HG03354 (cell line): ENCODE measurements at regions not wholly inside any gene's neighbourhood (a gene's known extent, or its start where the extent isn't known, plus 50 kb on each side); places are given as distances from the start of the nearest gene placed in this dataset.
"Not testable (repeated sequence)": the region's sequence is repeated elsewhere in the genome, so short reads cannot be mapped to it uniquely, and the experiment has no call there.

Source experiments
- ATAC-seq: cut with Tn5 transposase; IDR thresholded peaks from one replicate; pipeline ENCODE4 v1.9.1; 2021; ENCODE audit warnings: mild to moderate bottlenecking; ENCODE audit not compliant: unreplicated experiment, poor library complexity, severe bottlenecking

DNA sequence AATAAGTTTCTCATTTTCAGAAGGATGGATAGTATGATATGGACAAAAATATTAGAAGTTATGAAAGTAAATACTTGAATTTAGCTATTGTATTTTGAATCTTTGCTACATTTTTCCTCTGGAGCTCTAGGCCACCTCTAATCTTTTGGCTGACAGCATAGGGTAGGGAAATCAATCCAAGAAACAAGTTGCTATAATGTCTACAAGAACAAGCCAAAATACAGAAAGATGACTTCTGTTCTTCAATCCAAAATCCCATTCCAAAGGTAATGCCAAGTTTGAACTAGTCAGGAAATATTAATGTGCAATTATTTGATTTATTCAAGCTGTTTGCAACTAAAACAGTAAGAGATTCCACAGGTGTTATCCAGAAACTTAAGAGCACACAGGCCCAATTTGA, 1323.1 kb downstream of the ADGRL3 start:
- no peak for ATAC-seq

DNA sequence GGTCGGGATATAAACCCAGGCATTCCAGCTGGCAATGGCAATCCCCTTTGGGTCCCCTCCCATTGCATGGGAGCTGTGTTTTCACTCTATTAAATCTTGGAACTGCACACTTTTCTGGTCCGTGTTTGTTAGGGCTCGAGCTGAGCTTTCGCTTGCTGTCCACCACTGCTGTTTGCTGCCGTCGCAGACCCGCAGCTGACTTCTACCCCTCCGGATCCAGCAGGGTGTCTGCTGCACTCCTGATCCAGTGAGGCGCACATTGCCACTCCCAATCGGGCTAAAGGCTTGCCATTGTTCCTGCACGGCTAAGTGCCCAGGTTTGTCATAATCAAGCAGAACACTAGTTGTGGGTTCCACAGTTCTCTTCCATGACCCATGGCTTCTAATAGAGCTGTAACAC, 1322.1 kb downstream of the ADGRL3 start:
- ATAC-seq = no peak

DNA sequence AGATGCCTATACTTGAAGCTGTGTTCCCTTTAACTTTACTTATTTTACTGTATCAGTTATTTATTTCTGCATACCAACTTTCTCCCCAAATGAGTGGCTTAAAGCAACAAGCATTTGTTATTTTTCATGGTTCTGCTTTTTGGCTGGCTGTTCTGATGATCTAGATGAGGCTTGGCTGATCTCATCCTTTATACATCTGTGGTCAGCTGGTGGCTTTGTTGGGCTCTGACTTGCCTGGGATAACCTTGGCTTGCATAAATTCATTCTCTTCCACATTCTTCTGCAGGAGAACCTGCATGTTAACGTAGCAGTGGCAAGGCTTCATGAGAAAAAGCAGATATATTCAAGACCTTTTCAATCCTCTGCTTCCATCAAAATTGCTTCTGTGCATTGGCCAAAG, 1317.6 kb downstream of the ADGRL3 start:
- no peak for ATAC-seq

DNA sequence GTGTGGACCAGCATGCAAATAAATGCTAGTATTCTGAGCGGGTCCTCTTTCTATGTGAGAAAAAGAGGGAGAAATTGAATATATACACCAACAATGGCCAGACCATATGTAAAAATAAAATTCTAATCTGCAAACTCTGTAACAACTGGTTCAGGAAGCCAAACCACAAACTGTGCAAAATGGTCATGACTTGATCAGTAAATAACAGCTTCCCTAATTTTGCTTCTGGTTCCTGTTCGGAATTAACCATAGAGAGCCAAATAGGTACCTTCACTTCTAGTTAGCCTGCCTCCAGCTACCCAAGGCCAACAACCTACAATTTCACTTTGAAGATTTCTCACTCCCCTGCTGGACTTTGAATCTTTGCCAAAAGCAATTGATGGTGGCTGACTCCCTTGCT, 1313.2 kb downstream of the ADGRL3 start:
- no peak for ATAC-seq

DNA sequence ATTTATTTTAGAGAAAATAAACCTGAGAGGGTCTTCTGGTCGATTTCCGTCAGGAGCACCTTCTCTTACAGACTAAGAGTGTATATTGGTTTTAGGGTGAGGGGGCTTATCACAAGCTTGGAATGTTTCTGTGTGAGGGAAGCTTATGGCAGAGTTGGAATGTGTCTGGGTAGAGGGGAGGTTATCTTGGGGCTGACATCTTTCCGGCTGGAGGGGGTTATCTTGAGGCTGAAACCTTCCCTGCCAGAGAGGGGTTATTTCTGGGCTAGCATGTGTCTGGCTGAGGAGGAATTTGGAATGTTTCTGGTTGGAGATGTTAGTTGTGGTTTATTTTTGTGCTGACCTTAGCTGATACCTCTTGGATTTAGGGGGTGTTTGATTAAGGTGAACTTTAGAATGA, 1312.1 kb downstream of the ADGRL3 start:
- no peak for ATAC-seq

DNA sequence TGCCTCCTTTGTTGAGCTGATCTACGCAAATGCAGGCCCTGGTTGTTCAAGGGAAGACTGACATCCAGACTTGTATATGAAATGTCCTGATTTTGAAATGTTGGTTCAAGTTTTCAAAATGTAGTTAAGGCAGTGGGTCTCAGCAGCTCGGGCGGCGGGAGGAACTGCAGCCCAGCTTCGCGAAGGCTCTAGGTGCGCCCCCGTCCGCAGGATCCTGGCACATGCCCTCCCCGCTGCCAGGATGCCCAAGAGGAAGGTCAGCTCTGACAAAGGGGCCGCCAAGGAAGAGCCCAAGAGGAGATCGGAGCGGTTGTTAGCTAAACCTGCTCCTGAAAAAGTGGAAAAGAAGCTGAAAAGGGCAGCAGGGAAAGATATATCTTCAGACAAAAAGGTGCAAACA, 1310.1 kb downstream of the ADGRL3 start:
- no peak for ATAC-seq

DNA sequence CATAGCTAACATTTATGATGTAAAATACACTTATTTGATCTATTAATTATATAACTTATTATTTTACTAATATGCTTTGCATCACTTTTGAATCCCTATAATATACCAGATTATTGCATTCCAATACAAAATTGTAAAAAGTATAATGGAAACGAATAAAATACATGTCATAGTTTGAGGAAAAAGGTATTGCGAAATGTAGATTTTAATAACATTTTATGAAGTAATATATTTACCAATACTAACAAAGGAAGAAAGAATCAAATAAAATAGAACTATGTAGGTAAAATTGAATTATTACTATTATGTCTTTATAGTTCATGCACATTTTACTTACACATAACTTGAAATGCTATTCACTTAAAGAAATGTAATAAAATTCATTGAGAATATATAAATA, 1300.2 kb downstream of the ADGRL3 start:
- ATAC-seq = no peak

DNA sequence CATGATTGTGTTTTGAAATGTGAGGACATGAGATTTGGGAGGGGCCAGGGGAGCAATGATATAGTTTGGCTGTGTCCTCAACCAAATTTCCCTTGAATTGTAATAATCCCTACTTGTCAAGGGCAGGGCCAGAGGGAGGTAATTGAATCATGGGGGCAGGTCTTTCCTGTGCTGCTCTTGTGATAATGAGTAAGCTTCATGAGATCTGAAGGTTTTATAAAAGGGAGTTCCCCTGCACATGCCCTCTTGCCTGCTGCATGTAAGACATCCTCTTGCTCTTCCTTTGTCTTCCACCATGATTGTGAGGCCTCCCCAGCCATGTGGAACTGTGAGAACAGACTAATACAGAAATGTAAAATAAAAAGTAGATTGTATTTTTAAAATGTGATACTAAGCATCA, 1294.9 kb downstream of the ADGRL3 start:
- no peak for ATAC-seq

DNA sequence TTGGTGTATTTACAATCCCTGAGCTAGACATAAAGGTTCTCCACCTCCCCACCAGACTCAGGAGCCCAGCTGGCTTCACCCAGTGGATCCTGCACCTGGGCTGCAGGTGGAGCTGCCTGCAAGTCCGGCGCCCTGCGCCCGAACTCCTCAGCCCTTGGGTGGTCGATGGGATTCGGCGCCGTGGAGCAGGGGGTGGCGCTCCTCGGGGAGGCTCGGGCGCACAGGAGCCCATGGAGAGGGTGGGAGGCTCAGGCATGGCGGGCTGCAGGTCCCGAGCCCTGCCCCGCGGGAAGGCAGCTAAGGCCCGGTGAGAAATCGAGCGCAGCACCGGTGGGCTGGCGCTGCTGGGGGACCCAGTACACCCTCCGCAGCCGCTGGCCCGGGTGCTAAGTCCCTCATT, 1291.6 kb downstream of the ADGRL3 start:
- not testable (repeated sequence) for ATAC-seq

DNA sequence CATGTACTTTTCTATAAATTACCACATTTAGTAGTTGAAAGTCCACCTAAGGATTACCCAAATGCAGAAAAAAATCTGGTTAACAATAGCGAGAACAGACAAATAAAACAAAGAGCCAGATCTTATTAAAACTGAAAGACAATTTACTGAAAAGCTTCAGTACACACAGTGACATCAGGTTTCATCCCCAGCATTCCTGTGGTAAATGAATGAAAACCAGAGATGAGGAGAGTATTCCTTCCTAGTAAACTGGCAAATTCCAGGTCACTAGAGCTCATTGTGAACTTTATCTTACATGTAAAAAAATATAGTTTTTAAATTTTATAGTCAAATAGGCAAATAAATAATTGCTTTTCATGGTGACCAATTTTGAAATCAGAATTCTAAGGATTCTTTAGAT, 1290.5 kb downstream of the ADGRL3 start:
- ATAC-seq = no peak

DNA sequence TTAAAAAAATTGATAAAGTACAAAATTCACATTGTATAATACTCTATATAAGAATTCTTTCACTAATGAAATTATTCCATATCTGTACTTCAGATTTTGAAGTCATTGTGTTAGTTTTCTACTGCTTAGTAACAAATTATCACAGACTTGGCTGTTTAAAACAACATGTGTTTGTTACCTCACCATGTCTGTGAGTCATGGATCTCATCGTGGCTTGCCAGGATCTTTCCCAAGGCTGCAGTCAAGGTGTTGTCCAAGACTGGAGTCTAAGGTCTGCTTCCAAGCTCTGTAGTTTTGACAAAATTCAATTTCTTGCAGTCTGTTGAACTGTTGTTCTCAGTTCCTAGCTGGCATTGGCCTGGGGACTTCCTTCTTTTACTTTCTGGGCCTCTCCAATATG, 1286.9 kb downstream of the ADGRL3 start:
- ATAC-seq = no peak

DNA sequence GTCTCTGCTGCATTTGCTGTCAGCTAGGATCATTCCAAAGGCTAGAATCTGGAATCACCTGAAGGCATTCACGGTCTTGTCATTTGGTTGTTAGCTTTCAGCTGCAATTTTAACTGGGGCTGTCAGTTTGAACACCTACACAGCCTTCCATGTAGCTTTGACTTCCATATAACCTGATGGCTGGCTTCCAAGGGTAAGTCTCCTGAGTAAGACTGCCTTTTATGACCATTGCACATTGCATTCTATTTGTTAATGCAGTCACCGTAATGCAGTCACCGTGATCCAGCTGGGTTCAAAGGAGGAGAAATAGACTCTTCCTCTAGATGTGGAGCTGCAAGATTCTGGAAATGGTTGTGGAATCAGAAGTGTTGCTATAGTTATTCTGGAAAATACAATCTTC, 1284.2 kb downstream of the ADGRL3 start:
- ATAC-seq = no peak

DNA sequence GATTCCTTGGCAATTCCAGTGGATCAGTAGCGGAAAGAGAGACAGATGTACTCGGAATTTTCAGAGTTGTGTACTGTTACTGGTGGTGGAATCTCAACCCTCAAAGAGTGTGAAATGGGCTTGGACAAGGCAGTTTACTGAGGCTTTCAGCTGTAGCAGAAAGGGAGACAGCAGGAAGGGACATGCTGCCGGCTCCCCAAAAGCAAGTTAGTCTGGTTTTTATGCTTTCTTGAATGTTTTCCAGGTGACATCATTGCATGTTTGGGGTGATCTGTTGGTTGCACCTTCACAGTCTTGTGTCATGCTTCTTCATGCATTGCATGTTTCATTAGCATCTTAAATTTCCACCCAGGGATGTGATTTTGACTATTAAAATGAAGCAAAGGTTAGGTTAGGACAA, 1282.2 kb downstream of the ADGRL3 start:
- ATAC-seq = no peak

DNA sequence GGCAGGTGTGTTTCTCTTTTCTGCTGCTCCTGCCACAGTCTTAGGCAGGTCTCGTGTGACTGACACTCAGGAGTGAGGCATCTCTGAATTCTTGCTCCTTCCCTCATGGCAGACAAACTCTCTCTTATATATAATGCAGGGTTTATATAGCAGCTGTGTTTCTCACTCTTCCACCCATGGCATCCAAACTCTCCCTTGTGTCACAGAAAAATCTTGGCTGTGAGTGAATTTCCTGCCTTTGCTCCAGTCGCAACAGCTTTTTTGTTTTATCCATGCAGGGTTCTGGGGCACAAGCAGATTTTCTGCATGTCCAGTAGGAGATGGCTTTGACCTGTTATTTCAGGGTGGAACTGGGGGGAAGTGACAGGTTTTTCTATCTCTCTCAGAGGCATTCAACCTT, 1275.5 kb downstream of the ADGRL3 start:
- no peak for ATAC-seq

DNA sequence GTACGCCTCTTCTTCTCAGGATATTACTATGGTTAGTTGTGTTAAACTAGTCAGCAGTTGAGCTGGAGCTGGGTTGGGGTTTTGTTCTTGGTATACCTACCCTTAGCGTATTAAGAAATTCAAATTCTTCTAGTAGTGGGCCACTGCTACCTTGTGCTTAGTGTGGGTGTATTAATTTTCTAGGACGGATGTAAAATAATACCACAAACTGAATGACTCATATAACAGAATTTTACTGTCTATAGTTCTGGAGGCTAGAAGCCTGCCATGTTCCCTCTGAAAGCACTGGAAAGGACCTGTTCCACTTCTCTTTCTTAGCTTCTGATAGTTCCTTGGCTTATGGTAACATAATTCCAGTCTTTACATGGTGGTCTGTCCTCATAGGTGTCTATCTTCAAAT, 1274.7 kb downstream of the ADGRL3 start:
- no peak for ATAC-seq

DNA sequence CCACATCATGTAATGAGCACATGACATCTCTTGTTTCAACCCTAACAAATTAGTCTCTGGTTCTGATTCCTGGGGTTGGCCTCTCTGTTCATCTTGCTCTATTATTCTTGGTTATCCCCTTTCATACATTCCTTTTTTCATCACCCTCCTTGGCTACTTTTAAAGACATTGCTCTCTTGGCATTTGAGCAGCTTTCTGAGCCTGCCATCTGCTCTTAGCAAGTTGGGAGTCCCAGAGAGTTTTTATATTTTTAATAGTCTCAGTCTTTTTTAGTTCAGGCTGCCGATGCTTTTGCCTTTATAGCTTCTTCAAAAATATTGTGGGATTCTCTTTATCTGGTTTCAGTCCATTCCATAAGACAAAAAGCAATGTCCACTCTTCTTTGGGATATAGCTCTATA, 1270.9 kb downstream of the ADGRL3 start:
- ATAC-seq = no peak

DNA sequence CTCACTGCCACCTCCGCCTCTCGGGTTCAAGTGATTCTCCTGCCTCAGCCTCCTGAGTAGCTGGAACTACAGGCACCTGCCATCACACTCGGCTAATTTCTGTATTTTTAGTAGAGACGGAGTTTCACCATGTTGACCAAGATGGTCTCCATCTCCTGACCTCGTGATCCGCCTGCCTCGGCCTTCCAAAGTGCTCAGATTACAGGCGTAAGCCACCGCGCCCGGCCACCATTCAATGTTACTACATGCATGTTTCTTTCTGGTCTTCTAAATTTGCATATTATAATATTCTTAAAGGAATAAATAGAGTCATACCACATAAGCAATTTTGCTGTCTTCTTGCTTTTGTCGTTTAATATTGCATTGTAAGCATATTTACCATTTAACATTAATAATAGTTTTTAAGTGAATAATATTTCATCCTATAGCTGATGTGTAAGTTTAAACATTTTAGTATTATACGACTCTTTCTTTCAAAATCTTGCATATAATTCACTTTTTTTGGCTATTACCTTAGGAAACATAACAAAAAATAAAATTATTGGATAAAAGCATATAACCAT, 1270.4 kb downstream of the ADGRL3 start:
- no peak for ATAC-seq

DNA sequence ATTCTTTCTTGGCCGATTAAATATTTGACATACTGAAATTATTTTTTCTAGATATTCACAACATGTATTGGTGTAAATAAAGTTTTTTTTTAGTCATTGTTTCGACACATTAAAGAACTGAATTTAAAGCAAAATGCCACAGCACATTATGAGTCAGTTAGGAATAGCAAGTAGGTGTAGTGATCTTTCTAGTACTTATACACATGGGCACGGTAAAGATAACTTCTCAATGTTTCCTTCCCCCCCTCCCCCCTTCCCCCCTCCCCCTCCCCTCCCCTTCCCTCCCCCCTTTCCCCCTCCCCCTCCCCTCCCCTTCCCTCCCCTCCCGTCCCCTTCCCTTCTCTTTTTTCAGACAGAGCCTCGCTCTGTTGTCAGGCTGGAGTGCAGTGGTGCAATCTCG, 1269.9 kb downstream of the ADGRL3 start:
- ATAC-seq = no peak

DNA sequence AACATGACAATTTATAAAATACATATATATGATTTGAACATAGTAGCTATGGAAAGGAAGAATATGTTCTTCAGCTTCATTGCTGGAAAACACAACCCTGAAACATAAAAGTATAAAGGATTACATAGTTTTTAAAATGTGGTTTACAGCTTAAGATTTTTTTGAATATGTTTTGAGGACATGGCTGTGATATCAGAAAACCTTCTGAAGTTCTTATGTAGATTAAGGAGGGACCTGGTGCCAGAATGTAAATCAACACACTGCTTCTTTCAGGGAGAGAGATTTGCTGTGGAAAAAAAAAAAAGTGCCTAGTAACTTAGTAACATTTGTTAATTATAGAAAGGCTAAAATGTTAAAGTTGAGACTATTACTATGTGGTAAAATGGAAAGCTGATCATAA, 1261.8 kb downstream of the ADGRL3 start:
- no peak for ATAC-seq

DNA sequence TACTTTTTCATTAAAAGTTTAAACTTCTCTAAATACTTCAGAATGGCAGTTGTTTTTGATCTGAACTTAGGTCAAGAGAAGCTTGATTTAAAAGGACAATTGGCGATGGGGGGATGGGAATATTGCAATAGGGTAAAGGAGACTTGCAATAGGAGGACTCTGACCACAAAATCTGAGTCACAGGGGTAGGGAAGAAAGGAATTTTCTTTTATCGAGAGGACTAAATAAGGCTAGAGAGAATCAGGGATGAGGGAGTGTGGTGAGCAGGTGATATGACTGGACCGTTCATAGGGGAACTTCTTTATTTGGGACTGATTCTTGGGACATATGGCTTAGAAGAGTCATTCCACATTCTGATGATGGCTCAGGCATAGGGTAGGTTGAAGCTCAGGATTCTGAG, 1260.2 kb downstream of the ADGRL3 start:
- no peak for ATAC-seq

DNA sequence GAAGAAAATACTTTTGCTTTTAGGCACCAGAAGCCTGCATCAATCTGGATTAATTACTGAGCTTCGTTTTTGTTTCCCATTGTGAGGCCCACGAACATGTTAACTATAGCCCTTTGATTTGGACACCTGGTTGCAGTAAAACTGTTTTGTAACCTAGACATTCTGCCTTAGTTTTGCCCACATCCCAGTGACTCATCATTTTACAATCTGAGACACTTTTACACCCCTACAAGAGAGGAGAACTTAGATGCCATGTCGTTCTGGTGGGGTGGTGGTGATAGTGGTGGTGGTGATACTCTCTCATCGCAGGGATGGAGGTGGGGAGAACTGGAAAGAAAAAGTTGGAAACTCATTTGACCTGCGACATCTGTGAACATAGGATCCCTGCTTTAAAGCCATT, 1257.2 kb downstream of the ADGRL3 start:
- no peak for ATAC-seq

DNA sequence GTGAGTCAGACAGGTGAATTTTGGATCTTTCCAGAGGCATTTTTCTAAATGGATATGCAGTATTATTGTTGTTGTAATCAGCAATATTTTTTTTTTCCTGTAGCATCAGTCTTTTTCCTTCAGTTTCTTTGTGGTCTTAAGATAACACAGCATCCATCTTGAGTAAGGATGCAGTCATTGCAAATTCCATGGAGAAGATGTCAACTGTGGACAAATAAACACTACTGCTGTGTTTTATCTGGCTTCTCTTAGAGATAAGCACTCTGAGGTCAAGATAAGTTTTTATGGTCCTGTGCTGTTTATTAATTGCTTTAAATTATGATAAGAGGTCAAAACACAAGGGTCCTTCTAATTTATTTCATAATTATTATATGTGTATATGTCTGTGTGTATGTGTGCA, 1255.7 kb downstream of the ADGRL3 start:
- no peak for ATAC-seq

DNA sequence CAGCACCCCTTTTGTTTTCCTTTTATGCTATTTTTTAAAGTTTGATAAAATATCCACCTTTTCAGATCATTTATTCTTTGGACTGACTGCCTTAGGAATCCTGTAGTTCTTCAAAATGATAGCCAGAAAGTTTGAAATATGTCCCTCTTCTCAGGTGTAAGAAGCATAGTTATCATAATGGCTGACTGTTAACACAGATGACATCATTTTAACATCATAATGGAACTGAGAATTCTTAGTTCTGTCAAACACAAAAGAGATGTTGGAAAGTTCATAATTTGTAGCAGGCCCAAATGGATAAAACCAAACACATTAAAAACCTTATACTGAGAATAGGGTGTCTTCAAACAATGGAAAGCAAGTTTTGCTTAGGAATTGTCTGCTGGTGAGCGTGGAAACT, 1254.4 kb downstream of the ADGRL3 start:
- no peak for ATAC-seq
